Neural crest cell (in vitro differentiated cells): ENCODE measurements at regions not wholly inside any gene's neighbourhood (a gene's known extent, or its start where the extent isn't known, plus 50 kb on each side); places are given as distances from the start of the nearest gene placed in this dataset.

Source experiments
- DNase-seq: peaks from one replicate; pipeline ENCODE4 v3.0.0; 2021; ENCODE audit warnings: low read depth, mixed read lengths, low spot score
- H3K27ac Mint-ChIP-seq: one replicate; pipeline ENCODE4 v1.8.0; 2021; ENCODE audit warnings: mild to moderate bottlenecking, mixed read lengths; ENCODE audit not compliant: unreplicated experiment
- H3K27me3 Mint-ChIP-seq: 2 replicates; pipeline ENCODE4 v1.8.0; 2021; ENCODE audit warnings: low read depth, mild to moderate bottlenecking, mixed read lengths
- H3K36me3 Mint-ChIP-seq: 2 replicates; pipeline ENCODE4 v1.8.0; 2021; ENCODE audit warnings: low read depth, mild to moderate bottlenecking, mixed read lengths
- H3K4me1 Mint-ChIP-seq: 2 replicates; pipeline ENCODE4 v1.8.0; 2021; ENCODE audit warnings: mixed read lengths
- H3K4me3 Mint-ChIP-seq: one replicate; pipeline ENCODE4 v1.8.0; 2021; ENCODE audit warnings: mild to moderate bottlenecking, mixed read lengths
- H3K9me3 Mint-ChIP-seq: 2 replicates; pipeline ENCODE4 v1.8.0; 2021; ENCODE audit warnings: mixed read lengths
- TF ChIP-seq, protein P1 (sequence below): fragments of 200-600 bp; sonication (generic); conservative IDR thresholded peaks from 2 replicates; pipeline ENCODE4 v1.5.0; 2021; ENCODE audit warnings: antibody characterized with exemption, mild to moderate bottlenecking

DNA sequence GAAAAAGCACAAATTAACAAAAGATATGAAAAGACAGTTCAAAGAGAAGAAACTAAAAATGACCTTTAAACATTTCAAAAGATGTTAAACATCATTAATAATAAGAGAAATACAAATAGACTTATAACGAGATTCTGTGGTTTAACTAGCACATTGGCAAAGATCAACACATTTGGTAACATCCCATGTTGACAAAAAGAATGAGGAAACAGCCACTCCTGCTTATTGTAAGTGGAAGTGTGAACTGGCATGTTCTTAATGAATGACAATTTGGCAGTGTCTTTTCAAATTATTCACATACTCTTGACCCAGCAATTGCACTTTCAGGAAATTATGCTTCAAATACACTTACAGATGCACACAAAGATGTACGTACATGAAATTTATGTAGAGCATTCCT lies 176.3 kb downstream of the TLE1 start:
- Mint-ChIP-seq H3K27ac (no peak overlapping the region), H3K27me3 (no peaks in the 10 kb centered on the region), H3K4me3 (no peak overlapping the region), H3K36me3 (no peaks in the 10 kb centered on the region), H3K9me3 (peaks cover 8% of the 10 kb centered on the region), H3K4me1 (peaks cover 35% of the 10 kb centered on the region)
- TF ChIP-seq, protein P1, sequence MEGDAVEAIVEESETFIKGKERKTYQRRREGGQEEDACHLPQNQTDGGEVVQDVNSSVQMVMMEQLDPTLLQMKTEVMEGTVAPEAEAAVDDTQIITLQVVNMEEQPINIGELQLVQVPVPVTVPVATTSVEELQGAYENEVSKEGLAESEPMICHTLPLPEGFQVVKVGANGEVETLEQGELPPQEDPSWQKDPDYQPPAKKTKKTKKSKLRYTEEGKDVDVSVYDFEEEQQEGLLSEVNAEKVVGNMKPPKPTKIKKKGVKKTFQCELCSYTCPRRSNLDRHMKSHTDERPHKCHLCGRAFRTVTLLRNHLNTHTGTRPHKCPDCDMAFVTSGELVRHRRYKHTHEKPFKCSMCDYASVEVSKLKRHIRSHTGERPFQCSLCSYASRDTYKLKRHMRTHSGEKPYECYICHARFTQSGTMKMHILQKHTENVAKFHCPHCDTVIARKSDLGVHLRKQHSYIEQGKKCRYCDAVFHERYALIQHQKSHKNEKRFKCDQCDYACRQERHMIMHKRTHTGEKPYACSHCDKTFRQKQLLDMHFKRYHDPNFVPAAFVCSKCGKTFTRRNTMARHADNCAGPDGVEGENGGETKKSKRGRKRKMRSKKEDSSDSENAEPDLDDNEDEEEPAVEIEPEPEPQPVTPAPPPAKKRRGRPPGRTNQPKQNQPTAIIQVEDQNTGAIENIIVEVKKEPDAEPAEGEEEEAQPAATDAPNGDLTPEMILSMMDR, result no peak
- no peak for DNase-seq

DNA sequence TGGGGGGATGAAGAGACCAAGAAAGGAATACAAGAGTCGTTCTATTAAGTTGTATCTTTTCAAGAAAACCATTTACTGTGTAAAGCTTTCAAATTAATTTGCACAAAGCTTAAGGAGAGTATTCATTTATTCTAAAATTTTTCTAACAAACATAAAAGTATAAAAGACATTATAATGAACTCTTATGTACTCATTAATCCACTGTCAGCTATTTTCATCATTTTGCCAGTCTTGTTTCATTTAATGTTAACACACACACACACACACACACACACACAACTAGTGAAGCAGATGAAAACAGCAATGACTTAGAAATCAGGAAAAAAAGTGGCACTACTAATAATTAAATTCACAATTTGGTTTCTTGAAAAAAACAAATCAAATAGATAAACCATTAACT lies 176.7 kb downstream of the TLE1 start:
- no peaks in the 10 kb centered on the region for H3K27me3 Mint-ChIP-seq
- DNase-seq, result no peak
- H3K27ac Mint-ChIP-seq, result no peak overlapping the region
- H3K9me3 Mint-ChIP-seq, result peaks cover 8% of the 10 kb centered on the region
- TF ChIP-seq, protein P1, result no peak
- H3K4me3 Mint-ChIP-seq, result no peak overlapping the region
- no peaks in the 10 kb centered on the region for H3K36me3 Mint-ChIP-seq
- peaks cover 33% of the 10 kb centered on the region for H3K4me1 Mint-ChIP-seq

DNA sequence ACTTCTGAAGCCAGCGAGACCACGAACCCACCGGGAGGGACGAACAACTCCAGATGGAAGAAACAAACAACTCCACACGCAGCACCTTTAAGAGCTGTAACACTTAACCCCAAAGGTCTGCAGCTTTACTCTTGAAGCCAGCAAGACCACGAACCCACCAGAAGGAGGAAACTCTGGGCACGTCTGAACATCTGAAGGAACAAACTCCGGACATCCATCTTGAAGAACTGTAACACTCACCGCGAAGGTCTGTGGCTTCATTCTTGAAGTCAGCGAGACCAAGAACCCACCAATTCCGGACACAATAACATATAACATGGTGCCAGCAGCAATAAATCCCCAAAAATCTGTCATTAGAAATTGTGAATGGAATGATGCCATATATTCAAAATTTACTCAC lies 180.9 kb downstream of the TLE1 start:
- Mint-ChIP-seq H3K36me3 (no peaks in the 10 kb centered on the region), H3K4me1 (peaks cover 8% of the 10 kb centered on the region), H3K4me3 (no peak overlapping the region), H3K9me3 (peaks cover 3% of the 10 kb centered on the region), H3K27me3 (no peaks in the 10 kb centered on the region), H3K27ac (no peak overlapping the region)
- TF ChIP-seq, protein P1, result no peak
- no peak for DNase-seq

DNA sequence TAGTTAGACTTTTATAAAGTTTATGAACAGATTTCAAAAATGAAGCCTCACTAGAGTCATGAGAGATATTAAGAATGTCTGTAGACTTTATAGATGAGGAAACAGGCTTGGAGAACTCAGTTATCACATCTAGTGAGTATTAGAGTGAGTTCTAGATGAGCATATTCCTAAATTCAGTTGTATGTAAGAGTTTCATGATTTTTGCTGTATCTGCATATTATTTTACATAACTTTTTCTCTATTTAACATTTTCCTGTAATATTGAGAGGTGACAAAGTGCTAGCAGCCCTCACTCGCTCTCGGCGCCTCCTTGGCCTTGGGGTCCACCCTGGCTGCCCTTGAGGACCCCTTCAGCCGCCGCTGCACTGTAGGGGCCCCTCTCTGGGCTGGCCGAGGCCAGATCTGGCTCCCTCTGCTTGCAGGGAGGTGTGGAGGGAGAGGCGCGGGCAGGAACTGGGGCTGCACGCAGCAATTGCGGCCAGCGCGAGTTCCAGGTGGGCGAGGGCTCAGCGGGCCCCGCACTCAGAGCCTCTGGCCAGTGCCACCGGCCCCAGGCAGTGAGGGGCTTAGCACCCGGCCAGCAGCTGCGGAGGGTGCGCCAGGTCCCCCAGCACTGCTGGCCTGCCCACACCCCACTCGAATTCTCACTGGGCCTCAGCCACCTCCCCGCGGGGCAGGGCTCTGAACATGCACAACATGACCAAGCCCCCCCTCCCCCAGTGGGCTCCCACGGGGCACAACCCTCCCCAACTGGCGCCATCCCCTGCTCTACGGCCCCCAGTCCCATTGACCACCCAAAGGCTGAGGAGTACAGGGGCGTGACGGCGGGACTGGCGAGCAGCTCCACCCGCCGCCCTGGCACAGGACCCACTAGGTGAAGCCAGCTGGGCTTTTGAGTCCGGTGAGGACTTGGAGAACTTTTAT lies 182.1 kb downstream of the TLE1 start:
- Mint-ChIP-seq H3K4me1 (no peaks in the 10 kb centered on the region), H3K9me3 (peaks cover 3% of the 10 kb centered on the region), H3K4me3 (no peak overlapping the region), H3K36me3 (no peaks in the 10 kb centered on the region), H3K27me3 (no peaks in the 10 kb centered on the region), H3K27ac (no peak overlapping the region)
- no peak for DNase-seq
- TF ChIP-seq, protein P1, result no peak

DNA sequence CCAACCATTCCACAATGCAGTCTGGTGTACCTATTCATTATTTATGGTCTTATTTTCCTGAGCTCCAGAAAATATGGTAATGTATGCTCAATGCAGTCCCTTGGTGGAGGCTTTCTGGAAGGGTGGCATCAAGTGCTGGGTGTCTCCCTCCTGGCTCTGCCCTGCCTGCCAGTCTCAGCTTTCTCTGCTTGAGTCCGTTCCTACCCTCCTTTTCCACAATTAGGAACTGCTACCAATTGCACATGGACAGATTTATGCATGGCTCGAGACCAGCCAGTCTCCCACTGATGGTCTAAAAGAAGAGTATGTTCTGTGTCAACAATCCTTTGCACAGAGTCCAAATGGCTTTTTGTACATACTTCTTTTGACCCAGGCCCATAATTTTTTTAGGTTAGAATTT lies 189.8 kb downstream of the TLE1 start:
- no peaks in the 10 kb centered on the region for H3K4me1 Mint-ChIP-seq
- peaks cover 2% of the 10 kb centered on the region for H3K27me3 Mint-ChIP-seq
- H3K27ac Mint-ChIP-seq, result no peak overlapping the region
- H3K9me3 Mint-ChIP-seq, result peaks cover 5% of the 10 kb centered on the region
- H3K36me3 Mint-ChIP-seq, result no peaks in the 10 kb centered on the region
- no peak for DNase-seq
- no peak overlapping the region for H3K4me3 Mint-ChIP-seq
- TF ChIP-seq, protein P1, result no peak
